H9 (cell line): ENCODE measurements at regions not wholly inside any gene's neighbourhood (a gene's known extent, or its start where the extent isn't known, plus 50 kb on each side); places are given as distances from the start of the nearest gene placed in this dataset.

Experiments used
- DNase-seq: peaks from one replicate; pipeline ENCODE4 v3.0.0-alpha.2; 2017
- H2AFZ ChIP-seq: one replicate; pipeline ENCODE4 v1.6.1; 2013; ENCODE audit warnings: mild to moderate bottlenecking, low read length, control low read depth, moderate library complexity
- H2AK5ac ChIP-seq: 2 replicates; pipeline ENCODE4 v1.6.1; 2013; ENCODE audit warnings: low read length, control low read depth, mixed read lengths; ENCODE audit not compliant: insufficient read length
- H2BK120ac ChIP-seq: one replicate; pipeline ENCODE4 v1.6.1; 2013; ENCODE audit warnings: low read depth, mild to moderate bottlenecking, low read length, control low read depth, inconsistent platforms; ENCODE audit not compliant: poor library complexity, severe bottlenecking
- H2BK12ac ChIP-seq: 2 replicates; pipeline ENCODE4 v1.6.1; 2013; ENCODE audit warnings: low read length, control low read depth, mixed read lengths, low read depth; ENCODE audit not compliant: insufficient read length
- H2BK15ac ChIP-seq: 2 replicates; pipeline ENCODE4 v1.6.1; 2013; ENCODE audit warnings: low read depth, low read length, control low read depth
- H2BK20ac ChIP-seq: one replicate; pipeline ENCODE4 v1.6.1; 2013; ENCODE audit warnings: low read depth, mild to moderate bottlenecking, low read length, control low read depth, inconsistent platforms; ENCODE audit not compliant: poor library complexity, severe bottlenecking
- H2BK5ac ChIP-seq: 2 replicates; pipeline ENCODE4 v1.6.1; 2013; ENCODE audit warnings: low read length, control low read depth, mixed read lengths; ENCODE audit not compliant: insufficient read length
- H3K14ac ChIP-seq: 2 replicates; pipeline ENCODE4 v1.6.1; 2013; ENCODE audit warnings: low read length, control low read depth; ENCODE audit not compliant: insufficient read depth
- H3K18ac ChIP-seq: 2 replicates; pipeline ENCODE4 v1.6.1; 2013; ENCODE audit warnings: low read depth, mild to moderate bottlenecking, mixed read lengths, low read length, control low read depth; ENCODE audit not compliant: insufficient read length
- H3K23ac ChIP-seq: 2 replicates; pipeline ENCODE4 v1.6.1; 2013; ENCODE audit warnings: low read length, control low read depth, mixed read lengths, low read depth; ENCODE audit not compliant: insufficient read length
- H3K23me2 ChIP-seq: 2 replicates; pipeline ENCODE4 v1.6.1; 2013; ENCODE audit warnings: low read depth, mild to moderate bottlenecking, mixed read lengths, low read length, control low read depth; ENCODE audit not compliant: insufficient read length, poor library complexity, severe bottlenecking
- H3K27ac ChIP-seq: 2 replicates; pipeline ENCODE4 v1.5.1; 2013; ENCODE audit warnings: low read length, control low read depth, mixed read lengths, low read depth; ENCODE audit not compliant: insufficient read length
- H3K27me3 ChIP-seq: 2 replicates; pipeline ENCODE4 v1.6.1; 2013; ENCODE audit warnings: low read length, control low read depth, inconsistent platforms; ENCODE audit not compliant: insufficient read depth
- H3K4ac ChIP-seq: 2 replicates; pipeline ENCODE4 v1.6.1; 2013; ENCODE audit warnings: low read depth, mild to moderate bottlenecking, control low read depth, inconsistent platforms, low read length, moderate library complexity
- H3K4me1 ChIP-seq: 2 replicates; pipeline ENCODE4 v1.6.1; 2013; ENCODE audit warnings: low read length, control low read depth, inconsistent platforms; ENCODE audit not compliant: insufficient read depth
- H3K4me2 ChIP-seq: 2 replicates; pipeline ENCODE4 v1.6.1; 2013; ENCODE audit warnings: low read length, control low read depth, mixed read lengths; ENCODE audit not compliant: insufficient read length, insufficient read depth
- H3K56ac ChIP-seq: 2 replicates; pipeline ENCODE4 v1.6.1; 2013; ENCODE audit warnings: low read depth, mild to moderate bottlenecking, mixed read lengths, low read length, control low read depth; ENCODE audit not compliant: insufficient read length
- H3K79me1 ChIP-seq: 2 replicates; pipeline ENCODE4 v1.6.1; 2013; ENCODE audit warnings: low read depth, mild to moderate bottlenecking, moderate library complexity, low read length, control low read depth, inconsistent platforms; ENCODE audit not compliant: insufficient read depth, poor library complexity, severe bottlenecking
- H3K79me2 ChIP-seq: 2 replicates; pipeline ENCODE4 v1.6.1; 2013; ENCODE audit warnings: low read length, control low read depth, inconsistent platforms; ENCODE audit not compliant: insufficient read depth
- H3K9ac ChIP-seq: 2 replicates; pipeline ENCODE4 v1.6.1; 2013; ENCODE audit warnings: low read length, control low read depth, mixed read lengths; ENCODE audit not compliant: insufficient read length; ENCODE audit errors: extremely low read depth
- H3K9me3 ChIP-seq: one replicate; pipeline ENCODE4 v1.6.1; 2013; ENCODE audit warnings: low read depth, low read length, inconsistent platforms; ENCODE audit not compliant: control insufficient read depth
- H3T11ph ChIP-seq: one replicate; pipeline ENCODE4 v1.6.1; 2013; ENCODE audit warnings: mild to moderate bottlenecking, low read length, control low read depth, inconsistent platforms
- H4K20me1 ChIP-seq: one replicate; pipeline ENCODE4 v1.6.1; 2013; ENCODE audit not compliant: control insufficient read depth, insufficient read length, insufficient read depth
- H4K5ac ChIP-seq: 2 replicates; pipeline ENCODE4 v1.6.1; 2013; ENCODE audit warnings: low read depth, mild to moderate bottlenecking, mixed read lengths, low read length, control low read depth; ENCODE audit not compliant: insufficient read length
- H4K8ac ChIP-seq: replicated peaks from 2 replicates; pipeline ENCODE4 v1.6.1; 2013; ENCODE audit warnings: low read length, control low read depth, mixed read lengths, low read depth; ENCODE audit not compliant: insufficient read length
- H4K91ac ChIP-seq: 2 replicates; pipeline ENCODE4 v1.6.1; 2013; ENCODE audit warnings: low read depth, mild to moderate bottlenecking, moderate library complexity, mixed read lengths, low read length, control low read depth; ENCODE audit not compliant: insufficient read length
- H3K27ac Mint-ChIP-seq, 3 experiments: 2 replicates in 2 of 3; 3 replicates in 1 of 3; pipeline ENCODE4 v1.8.0; 2020 to 2021; ENCODE audit warnings: mixed read lengths in 3 of 3, mild to moderate bottlenecking in 1 of 3, moderate library complexity in 1 of 3
- H3K27me3 Mint-ChIP-seq: 2 replicates; pipeline ENCODE4 v1.8.0; 2021; ENCODE audit warnings: low read depth, mild to moderate bottlenecking, moderate library complexity, mixed read lengths
- H3K36me3 Mint-ChIP-seq, 3 experiments: 2 replicates in 2 of 3; 3 replicates in 1 of 3; pipeline ENCODE4 v1.8.0; 2020 to 2021; ENCODE audit warnings: low read depth in 3 of 3, mixed read lengths in 3 of 3; ENCODE audit not compliant: insufficient read depth in 1 of 3
- H3K4me1 Mint-ChIP-seq, 2 experiments: 2 replicates each; pipeline ENCODE4 v1.8.0; 2020; ENCODE audit warnings: mixed read lengths in 2 of 2
- H3K4me3 Mint-ChIP-seq, 2 experiments: 2 replicates in 1 of 2; 3 replicates in 1 of 2; pipeline ENCODE4 v1.8.0; 2020 to 2021; ENCODE audit warnings: mild to moderate bottlenecking in 2 of 2, mixed read lengths in 2 of 2, moderate library complexity in 1 of 2
- H3K9me3 Mint-ChIP-seq, 2 experiments: 2 replicates in 1 of 2; 3 replicates in 1 of 2; pipeline ENCODE4 v1.8.0; 2020; ENCODE audit warnings: mild to moderate bottlenecking in 2 of 2, mixed read lengths in 2 of 2, moderate library complexity in 1 of 2
- CTCF ChIP-seq: fragments of 200-600 bp; sonication (generic); conservative IDR thresholded peaks from 3 replicates; pipeline ENCODE4 v1.8.0; 2021; ENCODE audit warnings: antibody characterized with exemption, mild to moderate bottlenecking
- WGBS: extraction: QIAGEN DNeasy Blood & Tissue Kit; methylation state at CpG from one replicate; pipeline ENCODE4 v1.1.7; 2013; ENCODE audit warnings: missing lambda C conversion rate, low lambda C conversion rate, mixed read lengths; ENCODE audit not compliant: insufficient read length; ENCODE audit errors: extremely low coverage; 5-methylcytosine and 5-hydroxymethylcytosine counted together

DNA sequence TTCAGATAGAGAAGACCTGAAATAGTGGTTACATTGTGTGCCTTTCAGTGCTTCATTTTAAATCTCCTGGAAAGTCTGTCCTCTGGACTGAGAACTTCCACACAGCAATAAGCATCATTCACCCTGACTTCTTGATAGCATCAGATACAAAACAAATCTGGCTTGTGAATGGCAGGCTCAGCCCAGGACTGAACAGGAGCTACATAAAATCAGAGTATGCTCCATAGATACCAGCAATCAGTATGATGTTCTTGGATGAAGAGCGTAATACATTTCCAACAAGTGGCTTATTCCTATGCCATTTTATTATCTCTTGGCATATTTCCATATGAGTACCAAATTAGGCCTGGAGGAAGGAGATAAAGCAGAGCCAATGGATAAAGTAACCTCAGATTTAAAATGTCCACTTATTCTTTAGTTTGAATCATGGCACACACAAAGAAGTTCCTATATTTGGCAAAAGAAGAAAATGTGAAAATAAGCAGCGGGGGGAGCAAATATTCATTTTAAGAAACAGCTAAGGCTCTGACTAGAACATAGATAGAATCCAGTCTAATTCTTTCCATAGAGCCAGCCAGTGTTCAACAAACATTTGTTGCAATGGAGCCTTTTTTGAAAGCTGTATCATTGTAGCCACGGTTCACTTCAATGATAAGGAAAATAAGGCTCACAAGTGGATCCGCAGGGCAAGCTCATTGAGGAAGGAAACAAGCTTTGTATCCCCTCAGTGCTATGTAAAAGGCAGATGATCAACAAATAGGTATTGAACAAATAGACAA, 230.8 kb upstream of the CHAC2 start:
- Histone ChIP-seq H2BK5ac (no peak overlapping the region), H3K56ac (no peak overlapping the region), H2BK12ac (no peak overlapping the region), H3K4ac (no peak overlapping the region), H2AFZ (no peak overlapping the region), H3K18ac (no peak overlapping the region), H3K23ac (no peak overlapping the region), H4K8ac (no peak overlapping the region), H3K27ac (no peak overlapping the region), H4K5ac (no peak overlapping the region), H3K27me3 (no peaks in the 10 kb centered on the region), H4K91ac (no peak overlapping the region), H3K23me2 (no peaks in the 10 kb centered on the region), H2BK15ac (no peak overlapping the region), H2BK20ac (no peak overlapping the region), H2BK120ac (no peak overlapping the region), H2AK5ac (no peak overlapping the region), H3K79me2 (no peaks in the 10 kb centered on the region), H3K4me1 (peaks cover 4% of the 10 kb centered on the region), H4K20me1 (no peaks in the 10 kb centered on the region), H3K4me2 (no peak overlapping the region), H3K79me1 (no peaks in the 10 kb centered on the region), H3K14ac (no peak overlapping the region), H3T11ph (no peak overlapping the region), H3K9ac (no peak overlapping the region), H3K9me3 (no peaks in the 10 kb centered on the region)
- Mint-ChIP-seq H3K9me3 (peaks cover 16 to 22% of the 10 kb centered on the region in 2 experiments), H3K27ac (no peak overlapping the region; a peak in 1 of 7 replicates), H3K4me1 (peaks cover 22 to 28% of the 10 kb centered on the region in 2 experiments), H3K36me3 (peaks cover 6 to 24% (median 12%) of the 10 kb centered on the region in 3 experiments), H3K27me3 (no peaks in the 10 kb centered on the region), H3K4me3 (no peak overlapping the region)
- DNase-seq = no peak
- WGBS = no CpG with 5 or more reads among the region's 4 CpGs
- TF ChIP-seq CTCF = no peak
